ENCODE measurements at regions not wholly inside any gene's neighbourhood (a gene's known extent, or its start where the extent isn't known, plus 50 kb on each side); places are given as distances from the start of the nearest gene placed in this dataset.
"Not testable (repeated sequence)": the region's sequence is repeated elsewhere in the genome, so short reads cannot be mapped to it uniquely, and the experiment has no call there.

DNA sequence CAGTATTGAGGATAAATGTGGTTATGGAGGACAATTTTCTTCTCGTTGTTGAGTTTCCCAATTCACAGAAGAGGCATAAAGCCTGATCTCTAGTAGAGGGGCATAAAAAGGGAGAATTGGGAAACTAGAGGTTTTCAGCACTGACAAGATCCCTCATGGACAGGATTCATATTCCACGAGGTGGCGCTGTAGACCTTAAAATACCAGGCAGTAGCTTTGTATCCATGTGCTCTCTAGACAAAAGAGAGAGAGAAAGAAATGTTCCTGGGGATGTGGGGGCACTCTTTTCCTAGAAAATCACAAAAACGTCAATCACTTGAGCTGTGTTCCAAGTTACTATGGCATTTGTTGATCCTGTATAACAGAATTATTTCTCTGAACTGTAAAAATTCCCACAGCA, 128.3 kb downstream of the MAGEE1 start:
- H3K36me3 ChIP-seq (ENCODE audit: control insufficient read depth in 2 of 3, insufficient read depth in 3 of 3, low read length in 3 of 3) = no peaks in the 10 kb centered on the region
- H3K27ac ChIP-seq (ENCODE audit: low read depth in 2 of 2, low read length in 2 of 2) = no peak overlapping the region
- intact Hi-C loops (cut with DNase I) = no loop called here
- H3K9me3 ChIP-seq (ENCODE audit: control insufficient read depth in 2 of 3, insufficient read depth in 1 of 3, low read length in 3 of 3) = peaks cover 0 to 13% (median 0%) of the 10 kb centered on the region in 3 donors
- H3K4me1 ChIP-seq (ENCODE audit: control insufficient read depth in 2 of 3, insufficient read depth in 2 of 3, low read depth in 1 of 3, low read length in 3 of 3) = no peaks in the 10 kb centered on the region
- no peaks in the 10 kb centered on the region for H3K27me3 ChIP-seq (ENCODE audit: control insufficient read depth, insufficient read depth, low read length)
- DNase-seq = peak in 1 of 5 donors; percentile 13
- no peak overlapping the region for H3K4me3 ChIP-seq (ENCODE audit: low read length in 3 of 3)
- TF ChIP-seq CTCF (IDR thresholded peaks at IDR 0.05; ENCODE audit: borderline replicate concordance, extremely low read depth, insufficient read depth) = no peak
- no peak for FAIRE-seq
- H3K9ac ChIP-seq (ENCODE audit: low read length in 3 of 3) = no peak overlapping the region

DNA sequence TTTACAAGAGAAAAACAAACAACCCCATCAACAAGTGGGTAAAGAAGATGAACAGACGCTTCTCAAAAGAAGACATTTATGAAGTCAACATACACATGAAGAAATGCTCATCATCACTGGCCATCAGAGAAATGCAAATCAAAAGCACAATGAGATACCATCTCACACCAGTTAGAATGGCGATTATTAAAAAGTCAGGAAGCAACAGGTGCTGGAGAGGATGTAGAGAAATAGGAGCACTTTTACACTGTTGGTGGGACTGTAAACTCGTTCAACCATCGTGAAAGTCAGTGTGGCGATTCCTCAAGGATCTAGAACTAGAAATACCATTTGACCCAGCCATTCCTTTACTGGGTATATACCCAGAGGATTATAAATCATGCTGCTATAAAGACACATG, 137.3 kb downstream of the MAGEE1 start:
- H3K4me3 ChIP-seq (ENCODE audit: low read length in 3 of 3); FAIRE-seq; intact Hi-C loops (cut with DNase I); DNase-seq; H3K9me3 ChIP-seq (ENCODE audit: control insufficient read depth in 2 of 3, insufficient read depth in 1 of 3, low read length in 3 of 3); H3K36me3 ChIP-seq (ENCODE audit: control insufficient read depth in 2 of 3, insufficient read depth in 3 of 3, low read length in 3 of 3); H3K4me1 ChIP-seq (ENCODE audit: control insufficient read depth in 2 of 3, insufficient read depth in 2 of 3, low read depth in 1 of 3, low read length in 3 of 3); H3K27ac ChIP-seq (ENCODE audit: low read depth in 2 of 2, low read length in 2 of 2); H3K27me3 ChIP-seq (ENCODE audit: control insufficient read depth, insufficient read depth, low read length); H3K9ac ChIP-seq (ENCODE audit: low read length in 3 of 3): not testable (repeated sequence)

GRCh38 chrX:76605390-76605789, 177.9 kb downstream of the MAGEE1 start:
- no peak for TF ChIP-seq CTCF (IDR thresholded peaks at IDR 0.05; ENCODE audit: borderline replicate concordance, extremely low read depth, insufficient read depth)
- Histone ChIP-seq H3K36me3 (ENCODE audit: control insufficient read depth in 2 of 3, insufficient read depth in 3 of 3, low read length in 3 of 3) (no peaks in the 10 kb centered on the region), H3K9ac (ENCODE audit: low read length in 3 of 3) (no peak overlapping the region), H3K4me3 (ENCODE audit: low read length in 3 of 3) (no peak overlapping the region), H3K27ac (ENCODE audit: low read depth in 2 of 2, low read length in 2 of 2) (no peak overlapping the region), H3K4me1 (ENCODE audit: control insufficient read depth in 2 of 3, insufficient read depth in 2 of 3, low read depth in 1 of 3, low read length in 3 of 3) (no peaks in the 10 kb centered on the region), H3K27me3 (ENCODE audit: control insufficient read depth, insufficient read depth, low read length) (no peaks in the 10 kb centered on the region), H3K9me3 (ENCODE audit: control insufficient read depth in 2 of 3, insufficient read depth in 1 of 3, low read length in 3 of 3) (no peaks in the 10 kb centered on the region)
- DNase-seq (no peak), FAIRE-seq (peak; percentile 72)
- intact Hi-C loops (cut with DNase I) = no loop called here

GRCh38 chrX:76617020-76617419, 189.5 kb downstream of the MAGEE1 start:
- no peak for FAIRE-seq
- H3K4me1 ChIP-seq (ENCODE audit: control insufficient read depth in 2 of 3, insufficient read depth in 2 of 3, low read depth in 1 of 3, low read length in 3 of 3) = no peaks in the 10 kb centered on the region
- intact Hi-C loops (cut with DNase I) = no loop called here
- no peaks in the 10 kb centered on the region for H3K36me3 ChIP-seq (ENCODE audit: control insufficient read depth in 2 of 3, insufficient read depth in 3 of 3, low read length in 3 of 3)
- no peak overlapping the region for H3K4me3 ChIP-seq (ENCODE audit: low read length in 3 of 3)
- peaks cover 0 to 16% (median 0%) of the 10 kb centered on the region in 3 donors for H3K9me3 ChIP-seq (ENCODE audit: control insufficient read depth in 2 of 3, insufficient read depth in 1 of 3, low read length in 3 of 3)
- no peak overlapping the region for H3K27ac ChIP-seq (ENCODE audit: low read depth in 2 of 2, low read length in 2 of 2)
- no peak overlapping the region for H3K9ac ChIP-seq (ENCODE audit: low read length in 3 of 3)
- no peaks in the 10 kb centered on the region for H3K27me3 ChIP-seq (ENCODE audit: control insufficient read depth, insufficient read depth, low read length)
- TF ChIP-seq CTCF (IDR thresholded peaks at IDR 0.05; ENCODE audit: borderline replicate concordance, extremely low read depth, insufficient read depth) = no peak
- no peak for DNase-seq
